HepG2 (cell line): ENCODE measurements at regions not wholly inside any gene's neighbourhood (a gene's known extent, or its start where the extent isn't known, plus 50 kb on each side); places are given as distances from the start of the nearest gene placed in this dataset.

ENCODE experiments used
- ATAC-seq: fragments of 200-7000 bp; cut with Tn5 transposase; 3 replicates; pipeline ENCODE4 v1.9.1; 2020; ENCODE audit warnings: mild to moderate bottlenecking, moderate library complexity
- BruUV-seq: library from RNA; stranded (reverse); fragments of 400-500 nt; replicated peaks from 2 replicates; lab custom pipeline; 2021; lab: Mats Ljungman, UMichigan
- CTCF ChIA-PET: fragments of 300-600 bp; formaldehyde crosslinking; extraction: SDS; loops from one replicate; lab custom pipeline; 2021; ENCODE audit warnings: low total read pairs, inconsistent platforms, low intra/inter-chr PET ratio; lab: Yijun Ruan, JAX
- POLR2A ChIA-PET: fragments of 350-600 bp; sonication (Branson Sonifier 250); formaldehyde crosslinking; loops from one replicate; lab custom pipeline; 2020; ENCODE audit warnings: antibody characterized with exemption, inconsistent platforms; lab: Yijun Ruan, JAX
- DNase-seq: peaks from one replicate; pipeline ENCODE4 v3.0.0-alpha.2; 2015; ENCODE audit warnings: low spot score
- FAIRE-seq: peaks from 3 replicates; lab custom pipeline; 2011; peaks lifted over from hg19 to GRCh38; lab: Jason Lieb, UNC
- H2AFZ ChIP-seq: one replicate; pipeline ENCODE4 v1.6.1; 2011; ENCODE audit warnings: low read length, inconsistent platforms
- H3K27ac ChIP-seq: fragments of 300-600 bp; 3 replicates; pipeline ENCODE4 v1.8.0; 2011; ENCODE audit warnings: mixed run types, mild to moderate bottlenecking, mixed read lengths, low read length, inconsistent platforms; ENCODE audit not compliant: insufficient read depth; ENCODE audit errors: extremely low read length
- H3K27me3 ChIP-seq, 2 experiments: fragments of 200-600 bp in 1 of 2; 2 replicates in 1 of 2; 3 replicates in 1 of 2; pipeline versions ENCODE4 v1.6.0 to v1.8.0; 2011; ENCODE audit warnings: low read length in 2 of 2, mild to moderate bottlenecking in 2 of 2, moderate library complexity in 2 of 2, inconsistent platforms in 1 of 2; ENCODE audit not compliant: insufficient read depth in 2 of 2, control insufficient read depth in 1 of 2
- H3K36me3 ChIP-seq, 2 experiments: fragments of 200-600 bp in 1 of 2; replicated peaks in 1 of 2; 2 replicates in 1 of 2; 3 replicates in 1 of 2; pipeline versions ENCODE4 v1.5.1 to v1.8.0; 2011; ENCODE audit warnings: low read length in 2 of 2, inconsistent platforms in 1 of 2; ENCODE audit not compliant: insufficient read depth in 2 of 2, control insufficient read depth in 1 of 2
- H3K4me1 ChIP-seq: 2 replicates; pipeline ENCODE4 v1.5.1; 2012; ENCODE audit warnings: low read length, inconsistent platforms; ENCODE audit not compliant: insufficient read depth
- H3K4me2 ChIP-seq: 2 replicates; pipeline ENCODE4 v1.6.0; 2011; ENCODE audit warnings: low read depth, low read length, inconsistent platforms
- H3K4me3 ChIP-seq, 3 experiments: fragments of 200-600 bp in 1 of 3; sonication (generic), shearing (Covaris generic) in 1 of 3; replicated peaks in 1 of 3; 2 replicates each; pipeline ENCODE4 v1.5.1; 2011 to 2016; ENCODE audit warnings: low read length in 3 of 3, inconsistent platforms in 2 of 3, low read depth in 2 of 3, mild to moderate bottlenecking in 2 of 3, control low read depth in 1 of 3, mixed read lengths in 1 of 3; ENCODE audit not compliant: insufficient read depth in 1 of 3
- H3K79me2 ChIP-seq: one replicate; pipeline ENCODE4 v1.6.1; 2011; ENCODE audit warnings: low read length, inconsistent platforms; ENCODE audit not compliant: insufficient read depth
- H3K9ac ChIP-seq: 2 replicates; pipeline ENCODE4 v1.6.0; 2011; ENCODE audit warnings: mild to moderate bottlenecking, low read depth, low read length, inconsistent platforms; ENCODE audit not compliant: insufficient read depth
- H3K9me3 ChIP-seq: 2 replicates; pipeline ENCODE4 v1.5.1; 2012; ENCODE audit warnings: mild to moderate bottlenecking, low read length
- H4K20me1 ChIP-seq: 2 replicates; pipeline ENCODE4 v1.6.0; 2011; ENCODE audit warnings: inconsistent platforms, mild to moderate bottlenecking, low read length, moderate library complexity; ENCODE audit not compliant: insufficient read depth
- BCLAF1 ChIP-seq: fragments of 450-650 bp; IDR thresholded peaks from 2 replicates; pipeline ENCODE4 v1.6.1; 2017; ENCODE audit warnings: mild to moderate bottlenecking
- ETV5 ChIP-seq: IDR thresholded peaks from 2 replicates; pipeline ENCODE4 v1.6.1; 2018; ENCODE audit warnings: missing biosample characterization, missing genetic modification reagents, inconsistent platforms, borderline replicate concordance
- FOXK2 ChIP-seq: fragments of 450-650 bp; IDR thresholded peaks from 2 replicates; pipeline ENCODE4 v1.6.1; 2016
- GABPB1 ChIP-seq: IDR thresholded peaks from 2 replicates; pipeline ENCODE4 v1.6.1; 2016; ENCODE audit warnings: mild to moderate bottlenecking, missing genetic modification reagents, moderate library complexity, missing compliant biosample characterization
- MAFK ChIP-seq, 2 experiments: IDR thresholded peaks in 1 of 2; conservative IDR thresholded peaks in 1 of 2; 2 replicates each; pipeline ENCODE4 v1.6.1; 2011; ENCODE audit warnings: improper control_type of control experiment in 2 of 2, low read length in 2 of 2
- PHF21A ChIP-seq: sonication (generic); formaldehyde crosslinking; IDR thresholded peaks from 2 replicates; pipeline ENCODE4 v1.5.0; 2020; ENCODE audit warnings: mild to moderate bottlenecking, missing genetic modification reagents
- PTBP1 ChIP-seq: fragments of 200-400 bp; formaldehyde crosslinking; IDR thresholded peaks from 2 replicates; pipeline ENCODE4 v1.6.1; 2018; ENCODE audit warnings: low read length, low read depth; ENCODE audit not compliant: poor library complexity, severe bottlenecking
- RAD21 ChIP-seq: fragments of 450-650 bp; formaldehyde crosslinking; IDR thresholded peaks from 2 replicates; pipeline ENCODE4 v1.5.0; 2020; ENCODE audit warnings: mild to moderate bottlenecking
- TOPORS ChIP-seq: sonication (generic); formaldehyde crosslinking; IDR thresholded peaks from 2 replicates; pipeline ENCODE4 v1.8.0; 2023; ENCODE audit warnings: mild to moderate bottlenecking, missing genetic modification reagents
- TP53 ChIP-seq: sonication (generic); formaldehyde crosslinking; conservative IDR thresholded peaks from 2 replicates; pipeline ENCODE4 v1.4.0; 2020; ENCODE audit warnings: missing genetic modification reagents
- ZMAT5 ChIP-seq: sonication (generic); formaldehyde crosslinking; IDR thresholded peaks from 2 replicates; pipeline ENCODE4 v1.5.0; 2020; ENCODE audit warnings: mild to moderate bottlenecking, low read depth, missing genetic modification reagents, borderline replicate concordance
- ZNF232 ChIP-seq: sonication (generic); formaldehyde crosslinking; IDR thresholded peaks from 2 replicates; pipeline ENCODE4 v1.4.0; 2020; ENCODE audit warnings: missing genetic modification reagents, borderline replicate concordance
- WGBS: methylation state at CpG from one replicate; pipeline ENCODE4 v1.1.6; 2017; ENCODE audit warnings: low lambda C conversion rate; 5-methylcytosine and 5-hydroxymethylcytosine counted together
- in situ Hi-C: cut with HindIII; loops from 2 replicates; pipeline ENCODE4 v1.10.0; 2017; ENCODE audit warnings: low pct_unique_long_range_greater_than_20kb; ENCODE audit not compliant: extremely low pct_ligation_motif_present
- intact Hi-C: fragments of 100-400 bp; cut with micrococcal nuclease; formaldehyde crosslinking; loops from one replicate; pipeline ENCODE4 v1.10.0; 2022; ENCODE audit not compliant: unreplicated experiment
- TF ChIP-seq, protein P1 (sequence below): sonication (generic); formaldehyde crosslinking; IDR thresholded peaks from 2 replicates; pipeline ENCODE4 v1.4.0; 2020; ENCODE audit warnings: missing genetic modification reagents

DNA sequence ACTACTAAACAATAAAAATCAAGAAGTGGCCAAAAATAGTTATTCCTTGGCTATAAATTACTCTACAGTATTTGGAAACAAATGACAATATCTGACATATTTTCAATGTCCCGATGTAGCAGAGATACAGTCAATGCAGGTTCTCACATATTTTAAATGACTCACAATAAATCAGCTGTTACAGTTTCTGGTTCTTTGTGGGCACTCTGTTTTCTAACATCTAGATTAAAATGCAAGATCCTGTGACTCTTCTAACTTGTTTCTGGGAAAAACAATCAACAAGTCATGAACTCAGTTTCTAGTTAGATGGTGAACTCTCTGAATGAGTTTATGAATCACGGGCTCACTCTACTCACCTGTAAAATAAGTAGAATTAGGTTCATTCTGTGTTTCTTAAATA lies 849.6 kb upstream of the MBL2 start (continued):
- no peak for TF ChIP-seq ZMAT5 (CRISPR knock-in tag)
- no peak for TF ChIP-seq ETV5 (CRISPR knock-in tag)
- no peak for TF ChIP-seq FOXK2

GRCh38 chr10:53619671-53620070 lies 847.1 kb upstream of the MBL2 start:
- no peaks in the 10 kb centered on the region for H3K27me3 ChIP-seq
- H3K9me3 ChIP-seq, result no peaks in the 10 kb centered on the region; the same call in 1 of the 2 replicates
- no peak overlapping the region for H3K4me3 ChIP-seq
- no CpG with 5 or more reads among the region's 2 CpGs for WGBS
- no peaks in the 10 kb centered on the region for H3K36me3 ChIP-seq
- TF ChIP-seq TP53 (CRISPR knock-in tag) (peak; percentile 98), TOPORS (CRISPR knock-in tag) (no peak)
- H3K9ac ChIP-seq, result no peak overlapping the region
- peak overlapping the region; percentile 42 for H2AFZ ChIP-seq
- DNase-seq, result peak; percentile 0
- no peak overlapping the region for H3K4me2 ChIP-seq
- no peaks in the 10 kb centered on the region for H3K79me2 ChIP-seq
- H3K27ac ChIP-seq, result no peak overlapping the region
- no TSS peak for BruUV-seq
- no peaks in the 10 kb centered on the region for H4K20me1 ChIP-seq
- H3K4me1 ChIP-seq, result no peaks in the 10 kb centered on the region
- ATAC-seq, result no peak
- ChIA-PET CTCF (no interaction called here), POLR2A (no interaction called here)
- FAIRE-seq, result no peak
- intact Hi-C loops (no loop called here), in situ Hi-C loops (no loop called here)

- H3K36me3 ChIP-seq, result no peaks in the 10 kb centered on the region
- H4K20me1 ChIP-seq, result no peaks in the 10 kb centered on the region; the same call in 1 of the 2 replicates
- H3K27ac ChIP-seq, result no peak overlapping the region
- no peaks in the 10 kb centered on the region for H3K27me3 ChIP-seq
- WGBS, result 7% methylated on average over 3 of the region's 3 CpGs
- H3K4me1 ChIP-seq, result no peaks in the 10 kb centered on the region
- FAIRE-seq, result no peak
- no peaks in the 10 kb centered on the region for H3K79me2 ChIP-seq
- H3K9me3 ChIP-seq, result no peaks in the 10 kb centered on the region
- BruUV-seq, result no TSS peak
- H3K9ac ChIP-seq, result no peak overlapping the region
- DNase-seq, result no peak
- ATAC-seq, result no peak
- no peak overlapping the region for H3K4me2 ChIP-seq
- POLR2A ChIA-PET, result no interaction called here
- intact Hi-C loops (no loop called here), in situ Hi-C loops (no loop called here)
- CTCF ChIA-PET, result no interaction called here
- no peak overlapping the region for H3K4me3 ChIP-seq
- no peak overlapping the region for H2AFZ ChIP-seq
- TF ChIP-seq, protein P1, sequence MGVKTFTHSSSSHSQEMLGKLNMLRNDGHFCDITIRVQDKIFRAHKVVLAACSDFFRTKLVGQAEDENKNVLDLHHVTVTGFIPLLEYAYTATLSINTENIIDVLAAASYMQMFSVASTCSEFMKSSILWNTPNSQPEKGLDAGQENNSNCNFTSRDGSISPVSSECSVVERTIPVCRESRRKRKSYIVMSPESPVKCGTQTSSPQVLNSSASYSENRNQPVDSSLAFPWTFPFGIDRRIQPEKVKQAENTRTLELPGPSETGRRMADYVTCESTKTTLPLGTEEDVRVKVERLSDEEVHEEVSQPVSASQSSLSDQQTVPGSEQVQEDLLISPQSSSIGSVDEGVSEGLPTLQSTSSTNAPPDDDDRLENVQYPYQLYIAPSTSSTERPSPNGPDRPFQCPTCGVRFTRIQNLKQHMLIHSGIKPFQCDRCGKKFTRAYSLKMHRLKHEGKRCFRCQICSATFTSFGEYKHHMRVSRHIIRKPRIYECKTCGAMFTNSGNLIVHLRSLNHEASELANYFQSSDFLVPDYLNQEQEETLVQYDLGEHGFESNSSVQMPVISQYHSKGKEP, result no peak
- TF ChIP-seq ZMAT5 (CRISPR knock-in tag) (no peak), GABPB1 (CRISPR knock-in tag) (no peak), ZNF232 (CRISPR knock-in tag) (no peak), PTBP1 (no peak), MAFK (conservative IDR thresholded peaks at IDR 0.05 in 1 of 2, IDR thresholded peaks at IDR 0.05 in 1 of 2; ENCODE audit: low read length in 2 of 2) (no peak), BCLAF1 (no peak), RAD21 (CRISPR knock-in tag) (no peak), PHF21A (no peak)
Measured at GRCh38 chr10:53607691-53608090, 835.1 kb upstream of the MBL2 start.
